ENCODE measurements at regions not wholly inside any gene's neighbourhood (a gene's known extent, or its start where the extent isn't known, plus 50 kb on each side); places are given as distances from the start of the nearest gene placed in this dataset.
A peak's percentile ranks its signal among the peaks of the same experiment; 100 is the strongest.
"Not testable (repeated sequence)": the region's sequence is repeated elsewhere in the genome, so short reads cannot be mapped to it uniquely, and the experiment has no call there.

- TF ChIP-seq CTCF (IDR thresholded peaks at IDR 0.05) = no peak
- no peak for TF ChIP-seq EP300 (IDR thresholded peaks at IDR 0.05)
- intact Hi-C loops (cut with DNase I) = no loop called here
- Histone ChIP-seq H3K4me1 (no peaks in the 10 kb centered on the region), H3K9me3 (no peaks in the 10 kb centered on the region), H3K36me3 (no peaks in the 10 kb centered on the region), H3K27me3 (no peaks in the 10 kb centered on the region), H3K27ac (replicated peaks in 1 of 4) (no peak overlapping the region), H3K4me3 (no peak overlapping the region)
- DNase-seq (ENCODE audit: extremely low spot score) = no peak
- WGBS = 65% methylated on average over 5 of the region's 5 CpGs
Observed at GRCh38 chr1:31485166-31485565, 72.2 kb downstream of the SERINC2 start.

GRCh38 chr1:31487143-31487542 is 74.1 kb downstream of the SERINC2 start:
- no peak overlapping the region for H3K27ac ChIP-seq (replicated peaks in 1 of 4)
- H3K9me3 ChIP-seq = no peaks in the 10 kb centered on the region
- no peak overlapping the region for H3K4me3 ChIP-seq
- H3K36me3 ChIP-seq = no peaks in the 10 kb centered on the region
- TF ChIP-seq POLR2AphosphoS5 (IDR thresholded peaks at IDR 0.05) = no peak
- no peak for TF ChIP-seq CTCF (IDR thresholded peaks at IDR 0.05)
- no peak for TF ChIP-seq EP300 (IDR thresholded peaks at IDR 0.05)
- no peak for TF ChIP-seq POLR2A (IDR thresholded peaks at IDR 0.05; ENCODE audit: low read depth)
- H3K27me3 ChIP-seq = peaks cover 0 to 9% (median 0%) of the 10 kb centered on the region in 4 donors
- no peak for DNase-seq (ENCODE audit: extremely low spot score)
- intact Hi-C loops (cut with DNase I) = no loop called here
- no peaks in the 10 kb centered on the region for H3K4me1 ChIP-seq
- 92% methylated on average over 3 of the region's 3 CpGs for WGBS

GRCh38 chr1:31487721-31488293 is 74.8 kb downstream of the SERINC2 start:
- H3K27me3 ChIP-seq = peaks cover 0 to 9% (median 0%) of the 10 kb centered on the region in 4 donors
- DNase-seq (ENCODE audit: extremely low spot score) = no peak
- no peaks in the 10 kb centered on the region for H3K36me3 ChIP-seq
- H3K9me3 ChIP-seq = no peaks in the 10 kb centered on the region
- H3K4me1 ChIP-seq = no peaks in the 10 kb centered on the region
- no peak overlapping the region for H3K27ac ChIP-seq (replicated peaks in 1 of 4)
- TF ChIP-seq EP300 (IDR thresholded peaks at IDR 0.05) = no peak
- no peak for TF ChIP-seq POLR2AphosphoS5 (IDR thresholded peaks at IDR 0.05)
- TF ChIP-seq POLR2A (IDR thresholded peaks at IDR 0.05; ENCODE audit: low read depth) = no peak
- no peak for TF ChIP-seq CTCF (IDR thresholded peaks at IDR 0.05)
- H3K4me3 ChIP-seq = no peak overlapping the region
- intact Hi-C loops (cut with DNase I) = no loop called here
- 90% methylated on average over 3 of the region's 5 CpGs for WGBS

- Histone ChIP-seq H3K27ac (replicated peaks in 1 of 4) (no peak overlapping the region), H3K4me3 (no peak overlapping the region), H3K27me3 (peaks cover 0 to 9% (median 0%) of the 10 kb centered on the region in 4 donors), H3K36me3 (no peaks in the 10 kb centered on the region), H3K9me3 (no peaks in the 10 kb centered on the region), H3K4me1 (no peaks in the 10 kb centered on the region)
- 86% methylated on average over 4 of the region's 4 CpGs for WGBS
- intact Hi-C loops (cut with DNase I) = no loop called here
- no peak for DNase-seq (ENCODE audit: extremely low spot score)
- TF ChIP-seq EP300 (IDR thresholded peaks at IDR 0.05) (no peak), POLR2A (IDR thresholded peaks at IDR 0.05; ENCODE audit: low read depth) (no peak), CTCF (IDR thresholded peaks at IDR 0.05) (no peak)
Observed at GRCh38 chr1:31488528-31488927, 75.5 kb downstream of the SERINC2 start.

- H3K27ac ChIP-seq (replicated peaks in 1 of 4); H3K36me3 ChIP-seq; intact Hi-C loops (cut with DNase I); H3K9me3 ChIP-seq; H3K27me3 ChIP-seq; H3K4me1 ChIP-seq; H3K4me3 ChIP-seq: not testable (repeated sequence)
- 87% methylated on average over 3 of the region's 3 CpGs for WGBS
- peak; percentile 21 for DNase-seq (ENCODE audit: extremely low spot score)
Observed at GRCh38 chr1:31489575-31489974, 76.6 kb downstream of the SERINC2 start.

GRCh38 chr1:31490596-31490995 is 77.6 kb downstream of the SERINC2 start:
- H3K9me3 ChIP-seq; H3K4me1 ChIP-seq; DNase-seq (ENCODE audit: extremely low spot score); H3K27me3 ChIP-seq; H3K4me3 ChIP-seq; intact Hi-C loops (cut with DNase I); H3K36me3 ChIP-seq; H3K27ac ChIP-seq (replicated peaks in 1 of 4): not testable (repeated sequence)
- WGBS = 74% methylated on average over 1 of the region's 1 CpG

- H3K36me3 ChIP-seq; H3K4me3 ChIP-seq; H3K4me1 ChIP-seq; intact Hi-C loops (cut with DNase I); H3K9me3 ChIP-seq; H3K27ac ChIP-seq (replicated peaks in 1 of 4); DNase-seq (ENCODE audit: extremely low spot score); H3K27me3 ChIP-seq: not testable (repeated sequence)
- WGBS = 92% methylated on average over 5 of the region's 5 CpGs
Observed at GRCh38 chr1:31495351-31495750, 81.0 kb upstream of the TINAGL1 start.

GRCh38 chr1:31495770-31496169 is 80.5 kb upstream of the TINAGL1 start:
- peaks cover 0 to 10% (median 0%) of the 10 kb centered on the region in 4 donors for H3K27me3 ChIP-seq
- H3K27ac ChIP-seq (replicated peaks in 1 of 4); H3K4me3 ChIP-seq; DNase-seq (ENCODE audit: extremely low spot score); H3K36me3 ChIP-seq; intact Hi-C loops (cut with DNase I); H3K4me1 ChIP-seq; H3K9me3 ChIP-seq: not testable (repeated sequence)
- 96% methylated on average over 2 of the region's 2 CpGs for WGBS
